GM18508 (cell line): ENCODE measurements at regions not wholly inside any gene's neighbourhood (a gene's known extent, or its start where the extent isn't known, plus 50 kb on each side); places are given as distances from the start of the nearest gene placed in this dataset.

Experiments
- ATAC-seq: cut with Tn5 transposase; IDR thresholded peaks from one replicate; pipeline ENCODE4 v1.9.1; 2021; ENCODE audit warnings: moderate number of reproducible peaks; ENCODE audit not compliant: insufficient read depth, unreplicated experiment

DNA sequence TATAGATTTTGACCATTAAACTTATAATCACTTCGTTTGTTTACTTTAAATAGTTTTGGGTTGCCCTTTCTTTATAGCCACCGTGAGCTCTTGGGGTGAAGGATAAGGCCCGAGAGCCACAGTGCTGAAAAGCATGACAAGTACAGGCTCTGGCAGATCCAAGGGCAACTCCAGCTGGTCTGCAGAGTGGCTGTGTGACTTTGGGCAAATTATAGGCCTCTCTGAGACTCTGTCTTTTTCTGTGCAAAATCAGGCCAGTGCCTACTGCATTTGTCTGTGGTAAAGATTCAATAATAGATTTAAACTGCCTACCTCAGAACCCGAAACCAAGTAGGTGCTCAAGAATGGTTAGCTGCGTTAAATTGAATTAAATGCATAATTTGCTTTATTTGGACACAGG is 511.3 kb downstream of the QKI start:
- ATAC-seq: no peak

DNA sequence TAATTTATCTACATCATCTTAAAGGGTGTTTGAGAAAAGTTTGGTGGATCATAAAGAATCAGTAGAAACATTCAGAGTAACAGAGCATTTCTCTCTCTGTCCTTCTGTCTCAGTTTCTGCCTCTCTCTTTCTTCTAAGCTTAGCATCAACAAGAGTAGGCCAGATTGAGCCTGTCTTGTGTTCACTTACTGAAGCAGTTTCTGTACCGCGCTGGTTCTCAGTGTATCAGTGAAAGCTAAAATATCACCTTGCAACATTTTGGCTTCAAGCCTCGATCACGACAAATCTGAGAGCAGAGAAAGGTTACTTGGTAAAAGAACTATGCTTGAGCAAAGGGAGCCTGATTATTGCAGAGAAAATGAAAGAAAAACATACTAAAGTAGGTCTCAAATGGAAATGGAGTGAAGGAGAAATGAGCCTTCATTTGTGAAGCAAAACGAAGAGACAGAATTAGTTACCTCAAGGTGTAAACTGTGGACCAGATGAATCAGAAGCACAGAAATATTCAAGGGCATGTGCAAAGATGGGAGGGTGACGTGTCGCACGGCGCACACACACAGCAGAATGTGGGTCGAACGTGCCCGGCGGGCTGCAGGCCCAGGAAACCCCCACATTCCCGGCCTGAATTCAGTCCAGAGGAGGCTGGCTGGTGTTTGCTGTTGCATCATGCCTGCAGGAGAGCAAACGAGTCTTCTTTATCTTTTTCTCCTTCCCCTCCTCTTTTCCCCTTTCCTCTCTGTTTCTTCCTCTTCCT is 509.3 kb downstream of the QKI start:
- no peak for ATAC-seq

DNA sequence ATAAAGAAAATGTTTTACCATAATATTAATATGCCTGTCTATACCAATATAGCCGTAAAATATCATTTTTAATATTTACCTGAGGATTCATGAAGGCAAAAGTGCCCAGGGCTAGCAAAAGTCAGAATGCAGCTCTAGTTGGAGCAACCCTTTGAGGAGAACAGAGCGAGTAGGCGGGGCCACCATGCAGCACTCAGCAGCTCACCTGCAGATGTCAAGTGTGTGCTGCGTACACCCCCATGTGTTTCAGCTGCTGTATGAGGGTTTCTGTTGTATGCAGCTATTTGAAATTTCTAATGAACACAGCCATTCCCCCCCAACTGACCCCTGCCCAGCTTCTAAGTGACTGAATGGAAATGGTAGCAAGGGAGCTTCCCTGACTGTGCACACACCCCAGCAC is 508.0 kb downstream of the QKI start:
- no peak for ATAC-seq

DNA sequence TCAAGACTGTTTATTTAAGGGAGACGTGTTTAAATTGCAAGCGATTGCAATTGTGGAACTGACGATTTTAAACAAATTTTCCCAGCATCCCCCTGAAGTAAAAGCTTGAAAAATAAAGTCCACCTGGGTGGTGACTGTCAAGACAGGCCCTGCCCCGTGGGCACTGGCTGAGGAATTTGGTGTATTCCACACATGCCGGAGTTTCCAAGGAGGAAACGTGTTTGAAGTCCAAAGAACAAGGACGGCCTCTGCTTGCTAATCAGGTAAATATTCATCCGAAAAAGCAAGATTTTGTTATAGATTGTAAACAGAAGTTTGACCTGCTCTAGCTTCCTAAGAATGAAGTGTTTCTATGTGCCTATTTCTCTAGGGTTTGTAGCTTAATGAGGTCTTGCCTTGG is 505.1 kb downstream of the QKI start:
- no peak for ATAC-seq

DNA sequence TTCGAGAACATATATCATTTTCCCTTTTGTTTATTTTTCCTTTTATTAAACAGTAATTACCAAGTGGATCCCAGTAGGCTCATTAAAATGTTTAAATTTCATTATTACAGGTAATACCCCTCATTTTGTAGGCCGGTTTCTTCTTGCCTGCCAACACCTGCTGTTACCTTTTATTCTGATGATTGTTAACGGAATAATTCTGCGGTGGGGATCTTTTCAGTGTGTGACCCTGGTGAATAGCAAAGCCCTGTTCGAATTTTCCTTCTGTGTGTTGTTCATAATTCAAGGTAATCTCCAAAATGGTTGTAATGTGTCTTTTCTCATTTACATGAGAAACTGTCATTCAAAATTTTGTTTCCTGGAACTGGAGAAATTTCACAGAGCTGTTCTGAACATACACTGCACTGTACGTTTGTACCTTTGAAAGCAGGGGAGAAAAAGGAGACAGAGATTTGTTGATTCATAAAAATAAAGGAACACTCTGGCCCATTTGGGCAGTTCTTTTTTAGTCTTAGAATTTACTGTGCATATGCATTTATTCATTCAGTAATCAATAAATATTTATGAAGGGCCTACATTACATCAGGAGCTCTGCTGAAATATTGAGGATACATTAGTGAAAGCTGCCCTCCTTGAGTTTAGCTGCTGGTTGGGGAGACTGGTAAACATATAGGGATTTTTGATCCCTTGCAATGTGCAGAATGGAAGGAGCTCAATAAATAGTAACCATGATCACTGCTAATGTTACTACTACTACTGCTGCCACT is 502.0 kb downstream of the QKI start:
- no peak for ATAC-seq

GRCh38 chr6:163915131-163915530 is 500.6 kb downstream of the QKI start:
- no peak for ATAC-seq

DNA sequence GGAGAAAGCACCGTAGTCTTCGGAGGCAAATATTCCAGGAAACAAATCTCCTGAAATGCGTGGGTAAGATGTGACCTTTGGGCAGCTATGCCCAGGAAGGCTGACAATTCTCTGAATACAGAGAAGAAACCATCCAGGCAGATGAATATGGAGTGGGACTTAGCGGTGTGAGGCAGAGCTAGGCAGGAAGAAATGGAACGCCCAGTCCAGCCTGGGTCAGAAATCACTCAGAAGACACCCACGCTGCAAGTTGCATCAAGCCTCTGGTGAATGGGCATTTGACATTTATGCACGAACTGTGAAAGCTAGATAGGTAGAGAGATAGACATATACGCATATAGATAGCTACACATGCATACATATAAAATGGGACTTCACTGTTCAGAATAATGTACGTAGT is 498.5 kb downstream of the QKI start:
- no peak for ATAC-seq

DNA sequence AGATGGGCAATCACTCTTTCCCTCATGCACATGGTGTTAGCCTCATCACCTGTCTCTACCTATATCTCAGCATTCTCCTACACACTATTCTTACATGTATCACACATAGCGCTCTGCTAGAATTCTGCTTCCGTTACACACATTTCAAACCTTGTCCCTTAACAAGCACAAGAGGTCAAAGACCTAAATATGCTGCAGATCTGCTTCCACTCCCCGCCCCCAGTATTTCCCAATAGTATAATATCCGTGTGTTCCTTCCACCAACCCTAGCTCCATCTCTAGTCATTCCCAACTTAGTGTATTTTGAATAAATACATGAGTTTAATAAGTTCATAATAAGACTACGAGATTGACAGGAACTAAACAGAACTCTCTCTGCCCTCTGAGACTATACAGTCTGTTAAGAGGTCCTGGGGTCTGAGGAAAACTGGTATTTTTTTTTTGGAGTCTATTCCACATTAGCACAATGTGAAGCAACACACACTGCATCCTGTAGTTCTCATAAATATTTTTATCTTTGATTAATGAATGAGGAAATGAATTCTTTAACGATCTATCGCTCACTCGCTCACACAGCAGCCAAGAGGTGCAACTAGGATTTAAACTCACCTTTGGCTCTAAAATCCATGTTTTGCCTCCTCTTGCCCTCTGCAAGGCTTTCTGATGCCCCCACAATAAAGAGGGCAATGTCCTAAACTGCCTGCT is 491.6 kb downstream of the QKI start:
- no peak for ATAC-seq

- ATAC-seq: no peak
Measured at GRCh38 chr6:163904186-163904585, 489.7 kb downstream of the QKI start.

DNA sequence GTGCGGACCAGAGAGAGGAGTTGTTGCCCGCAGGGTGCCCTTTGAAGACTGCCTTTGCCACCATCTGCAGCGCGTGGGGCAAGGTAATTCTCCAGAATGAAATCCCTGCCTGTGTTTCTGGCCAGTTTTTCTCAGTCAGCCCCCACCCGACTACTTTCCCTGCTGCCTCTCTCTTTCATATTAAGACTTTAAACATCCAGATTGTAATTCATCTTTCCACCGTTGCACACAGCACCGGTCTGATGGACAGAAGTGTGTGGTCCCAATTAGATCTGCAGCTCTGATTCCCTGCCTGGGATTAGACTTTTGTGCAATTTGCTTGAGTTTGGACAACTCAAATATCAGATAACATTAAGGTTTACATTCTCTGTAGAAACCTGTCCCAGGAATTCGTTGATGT is 489.0 kb downstream of the QKI start:
- no peak for ATAC-seq

GRCh38 chr6:163902993-163903392 is 488.5 kb downstream of the QKI start:
- no peak for ATAC-seq

DNA sequence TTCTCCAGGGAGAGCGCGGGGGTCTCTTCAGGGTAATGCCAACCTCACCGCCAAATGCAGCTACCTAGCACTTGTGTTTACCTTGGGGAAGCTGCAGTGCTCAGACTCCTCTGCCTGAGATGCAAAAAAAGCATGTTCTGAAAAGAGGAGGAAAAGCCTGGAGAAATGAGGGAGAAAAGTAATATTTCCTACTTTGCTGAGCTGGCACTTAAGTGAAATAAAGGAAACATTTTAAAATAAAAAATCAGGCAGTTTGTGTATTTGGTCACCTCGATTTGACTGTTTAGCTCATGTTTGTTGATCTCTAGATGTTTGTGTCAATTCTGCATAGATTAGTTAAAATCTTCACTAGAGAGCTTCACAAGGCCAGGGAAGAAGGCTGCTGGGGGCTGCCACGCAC is 487.2 kb downstream of the QKI start:
- ATAC-seq: no peak

DNA sequence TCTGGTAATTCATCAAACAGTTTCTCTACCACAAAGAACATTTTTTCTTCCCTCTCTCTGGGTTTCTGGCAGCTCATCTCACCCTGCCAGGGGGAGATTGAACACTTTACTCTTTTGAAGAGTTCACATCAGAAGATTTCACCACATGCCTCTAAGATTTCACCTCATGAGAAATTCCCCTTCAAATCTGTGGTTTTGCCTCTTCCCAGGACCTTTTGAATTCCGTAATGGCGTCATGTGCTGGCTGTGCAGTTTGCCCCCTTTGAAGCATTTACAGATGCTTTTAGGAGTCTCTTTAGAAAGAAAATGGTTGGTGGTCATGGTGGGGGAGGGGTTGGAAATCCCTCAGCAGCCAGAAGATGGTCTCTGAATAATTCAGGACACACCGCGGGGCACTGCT is 486.1 kb downstream of the QKI start:
- ATAC-seq: no peak

GRCh38 chr6:163897669-163898068 is 483.2 kb downstream of the QKI start:
- ATAC-seq: no peak

GRCh38 chr6:163897030-163897429 is 482.5 kb downstream of the QKI start:
- ATAC-seq: no peak

DNA sequence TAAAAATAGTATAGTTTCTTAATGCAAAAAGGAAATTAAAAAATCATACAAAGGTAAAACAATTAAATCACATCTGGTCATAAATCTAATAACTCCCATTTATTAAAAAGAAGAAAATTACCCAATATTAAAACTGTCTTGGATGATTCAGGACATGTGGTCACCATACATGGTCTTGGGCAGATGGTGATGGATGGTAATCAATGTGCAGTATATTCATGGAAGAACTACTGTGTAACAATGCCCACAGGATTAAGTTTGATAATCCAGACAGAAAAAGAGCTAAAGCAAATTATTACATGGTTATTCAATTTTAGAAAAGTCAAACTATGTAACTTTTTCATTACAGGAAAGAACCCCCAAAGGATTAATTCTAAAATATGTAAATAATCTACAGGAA is 480.6 kb downstream of the QKI start:
- ATAC-seq: no peak

DNA sequence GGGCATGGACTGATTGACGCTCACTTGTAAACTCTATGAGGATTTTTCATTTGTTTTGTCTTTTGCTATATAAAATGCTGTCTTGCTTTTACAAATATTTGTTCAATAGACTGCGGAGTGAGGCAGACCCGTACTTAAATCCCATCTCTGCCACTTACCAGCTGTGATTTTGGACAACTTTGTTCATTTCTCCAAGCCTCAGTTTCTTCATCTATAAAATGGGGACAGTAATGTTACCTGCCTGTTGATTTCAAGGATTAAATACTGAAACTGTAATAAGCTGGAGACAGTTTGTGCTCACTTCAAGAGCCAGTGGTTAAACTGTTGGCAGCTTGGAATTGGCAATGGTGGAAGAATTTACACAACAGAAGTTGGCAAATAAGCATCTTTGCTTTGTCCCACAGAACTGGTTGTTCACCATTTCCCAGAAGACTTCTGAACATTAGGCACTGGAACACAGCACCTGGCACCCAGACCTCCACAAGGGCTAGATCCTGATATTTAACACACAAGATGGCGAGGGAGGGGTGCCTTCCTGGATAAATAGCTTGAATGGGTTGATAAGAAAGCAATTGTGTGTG is 479.2 kb downstream of the QKI start:
- ATAC-seq: no peak

DNA sequence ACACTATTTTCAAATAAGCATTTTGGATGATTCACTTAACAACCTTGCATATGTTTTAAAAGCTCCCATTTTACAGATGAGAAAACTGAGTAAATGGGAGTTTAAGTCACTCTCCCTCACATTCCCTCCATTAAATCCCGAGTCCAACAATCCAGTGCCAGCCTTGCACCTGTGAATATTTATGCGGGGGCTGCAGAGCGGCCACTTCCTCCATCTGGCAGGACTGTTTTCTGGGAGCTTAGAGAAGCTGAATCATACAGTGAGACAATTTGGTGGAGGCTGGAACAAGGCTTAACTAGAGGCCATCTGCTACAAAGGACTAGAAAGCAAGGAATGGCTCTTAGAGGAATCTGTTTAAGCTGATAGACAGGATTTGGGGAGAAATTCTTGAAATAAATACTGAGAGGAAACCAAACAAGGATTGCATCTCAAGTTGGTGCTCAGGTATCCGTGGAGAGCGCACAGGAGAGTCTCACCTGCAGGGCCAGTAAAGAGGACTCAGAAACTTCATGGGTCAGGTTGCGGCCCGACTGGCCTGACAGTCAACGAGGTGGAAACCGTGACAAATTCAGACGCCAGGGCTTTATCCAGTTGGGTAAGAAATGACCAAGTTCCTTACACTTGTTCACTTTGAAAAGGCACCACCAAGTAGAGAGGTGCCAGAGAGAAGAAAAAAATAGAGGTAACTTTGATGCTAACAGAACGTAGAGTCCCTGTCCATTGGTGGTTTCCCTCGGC is 478.5 kb downstream of the QKI start:
- no peak for ATAC-seq

- no peak for ATAC-seq
Measured at GRCh38 chr6:163889904-163890514, 475.5 kb downstream of the QKI start.
